ENCODE measurements at regions not wholly inside any gene's neighbourhood (a gene's known extent, or its start where the extent isn't known, plus 50 kb on each side); places are given as distances from the start of the nearest gene placed in this dataset.

DNA sequence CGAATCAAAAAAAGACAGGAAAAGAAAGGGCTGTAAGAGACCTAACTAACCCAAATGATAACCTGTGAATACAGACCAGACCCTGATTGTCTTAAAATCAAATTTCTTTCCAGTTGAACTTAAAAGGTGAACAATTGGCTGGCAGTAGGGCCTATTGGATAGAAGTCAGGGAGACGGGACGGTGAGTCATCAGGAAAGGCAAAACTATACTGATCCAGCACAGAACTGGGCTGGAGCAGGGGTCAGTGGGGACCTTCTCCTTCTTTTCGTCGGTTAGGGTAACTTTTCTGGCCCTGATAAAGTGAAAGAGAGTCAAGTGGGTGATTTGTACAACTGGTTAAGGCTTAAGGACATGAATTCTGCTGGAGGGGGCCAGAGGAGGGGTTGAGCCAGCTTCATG, 84.9 kb upstream of the OTX2 start:
- TF ChIP-seq, protein P1, sequence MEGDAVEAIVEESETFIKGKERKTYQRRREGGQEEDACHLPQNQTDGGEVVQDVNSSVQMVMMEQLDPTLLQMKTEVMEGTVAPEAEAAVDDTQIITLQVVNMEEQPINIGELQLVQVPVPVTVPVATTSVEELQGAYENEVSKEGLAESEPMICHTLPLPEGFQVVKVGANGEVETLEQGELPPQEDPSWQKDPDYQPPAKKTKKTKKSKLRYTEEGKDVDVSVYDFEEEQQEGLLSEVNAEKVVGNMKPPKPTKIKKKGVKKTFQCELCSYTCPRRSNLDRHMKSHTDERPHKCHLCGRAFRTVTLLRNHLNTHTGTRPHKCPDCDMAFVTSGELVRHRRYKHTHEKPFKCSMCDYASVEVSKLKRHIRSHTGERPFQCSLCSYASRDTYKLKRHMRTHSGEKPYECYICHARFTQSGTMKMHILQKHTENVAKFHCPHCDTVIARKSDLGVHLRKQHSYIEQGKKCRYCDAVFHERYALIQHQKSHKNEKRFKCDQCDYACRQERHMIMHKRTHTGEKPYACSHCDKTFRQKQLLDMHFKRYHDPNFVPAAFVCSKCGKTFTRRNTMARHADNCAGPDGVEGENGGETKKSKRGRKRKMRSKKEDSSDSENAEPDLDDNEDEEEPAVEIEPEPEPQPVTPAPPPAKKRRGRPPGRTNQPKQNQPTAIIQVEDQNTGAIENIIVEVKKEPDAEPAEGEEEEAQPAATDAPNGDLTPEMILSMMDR (IDR thresholded peaks at IDR 0.05) = no peak
- TF ChIP-seq POLR2A (IDR thresholded peaks at IDR 0.05) = no peak

Measured in Peyer's patch (tissue), 4 donors.